ENCODE measurements at regions not wholly inside any gene's neighbourhood (a gene's known extent, or its start where the extent isn't known, plus 50 kb on each side); places are given as distances from the start of the nearest gene placed in this dataset.
"Not testable (repeated sequence)": the region's sequence is repeated elsewhere in the genome, so short reads cannot be mapped to it uniquely, and the experiment has no call there.

- ATAC-seq (ENCODE audit: poor library complexity) (no peak), DNase-seq (no peak)
- intact Hi-C loops (cut with DNase I) = no loop called here
Measured at GRCh38 chr1:217077426-217077825, 354.2 kb upstream of the ESRRG start.

- intact Hi-C loops (cut with DNase I) = no loop called here
- peak; percentile 49 for ATAC-seq (ENCODE audit: poor library complexity)
- no peak for DNase-seq
Measured at GRCh38 chr1:217076902-217077301, 353.7 kb upstream of the ESRRG start.

- DNase-seq (no peak), ATAC-seq (ENCODE audit: poor library complexity) (no peak)
- intact Hi-C loops (cut with DNase I) = no loop called here
Measured at GRCh38 chr1:217072926-217073325, 349.7 kb upstream of the ESRRG start.

GRCh38 chr1:217067642-217068041 lies 344.4 kb upstream of the ESRRG start:
- intact Hi-C loops (cut with DNase I) = no loop called here
- DNase-seq (no peak), ATAC-seq (ENCODE audit: poor library complexity) (no peak)

- ATAC-seq (ENCODE audit: poor library complexity) = no peak
- intact Hi-C loops (cut with DNase I) = no loop called here
- no peak for DNase-seq
Measured at GRCh38 chr1:217066794-217067193, 343.6 kb upstream of the ESRRG start.

GRCh38 chr1:217063172-217063908 lies 340.1 kb upstream of the ESRRG start:
- no peak for DNase-seq
- peak; percentile 76 for ATAC-seq (ENCODE audit: poor library complexity)
- intact Hi-C loops (cut with DNase I) = no loop called here

- DNase-seq = no peak
- intact Hi-C loops (cut with DNase I) = no loop called here
- no peak for ATAC-seq (ENCODE audit: poor library complexity)
Measured at GRCh38 chr1:217062586-217062985, 339.4 kb upstream of the ESRRG start.

- DNase-seq = no peak
- ATAC-seq (ENCODE audit: poor library complexity) = no peak
- intact Hi-C loops (cut with DNase I) = no loop called here
Measured at GRCh38 chr1:217059401-217059800, 336.2 kb upstream of the ESRRG start.

- ATAC-seq (ENCODE audit: poor library complexity) = no peak
- intact Hi-C loops (cut with DNase I) = no loop called here
- DNase-seq = no peak
Measured at GRCh38 chr1:217053676-217054075, 330.4 kb upstream of the ESRRG start.

GRCh38 chr1:217052626-217053025 lies 329.4 kb upstream of the ESRRG start:
- ATAC-seq (ENCODE audit: poor library complexity) (no peak), DNase-seq (no peak)
- intact Hi-C loops (cut with DNase I) = no loop called here

- ATAC-seq (ENCODE audit: poor library complexity) = no peak
- no peak for DNase-seq
- intact Hi-C loops (cut with DNase I) = no loop called here
Measured at GRCh38 chr1:217052196-217052595, 329.0 kb upstream of the ESRRG start.

GRCh38 chr1:217049721-217050120 lies 326.5 kb upstream of the ESRRG start:
- intact Hi-C loops (cut with DNase I) = no loop called here
- no peak for ATAC-seq (ENCODE audit: poor library complexity)

GRCh38 chr1:217049081-217049480 lies 325.9 kb upstream of the ESRRG start:
- intact Hi-C loops (cut with DNase I) = no loop called here
- DNase-seq (no peak), ATAC-seq (ENCODE audit: poor library complexity) (no peak)

More at GRCh38 chr1:217049721-217050120, 326.5 kb upstream of the ESRRG start:
- DNase-seq = no peak

GRCh38 chr1:217048104-217048707 lies 325.0 kb upstream of the ESRRG start:
- intact Hi-C loops (cut with DNase I) = no loop called here

GRCh38 chr1:217040711-217041455 lies 317.7 kb upstream of the ESRRG start:
- intact Hi-C loops (cut with DNase I) = no loop called here
- no peak for DNase-seq
- ATAC-seq (ENCODE audit: poor library complexity) = no peak

More at GRCh38 chr1:217048104-217048707, 325.0 kb upstream of the ESRRG start:
- DNase-seq = no peak
- no peak for ATAC-seq (ENCODE audit: poor library complexity)

GRCh38 chr1:217039926-217040325 lies 316.7 kb upstream of the ESRRG start:
- no peak for DNase-seq
- no peak for ATAC-seq (ENCODE audit: poor library complexity)
- intact Hi-C loops (cut with DNase I) = no loop called here

GRCh38 chr1:217039139-217039538 lies 315.9 kb upstream of the ESRRG start:
- DNase-seq; intact Hi-C loops (cut with DNase I); ATAC-seq (ENCODE audit: poor library complexity): not testable (repeated sequence)

GRCh38 chr1:217036757-217037156 lies 313.5 kb upstream of the ESRRG start:
- intact Hi-C loops (cut with DNase I) = no loop called here
- ATAC-seq (ENCODE audit: poor library complexity) (no peak), DNase-seq (no peak)

GRCh38 chr1:217032715-217033367 lies 309.6 kb upstream of the ESRRG start:
- ATAC-seq (ENCODE audit: poor library complexity) = peak; percentile 67
- DNase-seq = peak; percentile 39

More at GRCh38 chr1:217032715-217033367, 309.6 kb upstream of the ESRRG start:
- intact Hi-C loops (cut with DNase I) = no loop called here
